ENCODE measurements at regions not wholly inside any gene's neighbourhood (a gene's known extent, or its start where the extent isn't known, plus 50 kb on each side); places are given as distances from the start of the nearest gene placed in this dataset.
A peak's percentile ranks its signal among the peaks of the same experiment; 100 is the strongest.

- H3K27me3 ChIP-seq (ENCODE audit: insufficient read depth, low read length, poor library complexity, severe bottlenecking), result no peaks in the 10 kb centered on the region
- CTCF ChIA-PET, result interaction anchor here (1.6 kb wide), 1 partner anchor 1537 kb away, joined by 4 read pairs; no protein-coding TSS in a partner anchor
- H3K27ac ChIP-seq (ENCODE audit: low read depth, low read length), result no peak overlapping the region
- no peaks in the 10 kb centered on the region for H3K36me3 Mint-ChIP-seq
- H3K9me3 Mint-ChIP-seq, result no peaks in the 10 kb centered on the region
- H3K4me3 Mint-ChIP-seq, result no peak overlapping the region
- peaks cover 3 to 52% of the 10 kb centered on the region in 2 donors for H3K27me3 Mint-ChIP-seq
- DNase-seq, result no peak
- no peaks in the 10 kb centered on the region for H3K36me3 ChIP-seq (ENCODE audit: insufficient read depth, low read length)
- peaks cover 0 to 7% (median 0%) of the 10 kb centered on the region in 3 donors for H3K4me1 Mint-ChIP-seq
- no peak overlapping the region for H3K27ac Mint-ChIP-seq
- no peaks in the 10 kb centered on the region for H3K9me3 ChIP-seq (ENCODE audit: low read length)
- no peaks in the 10 kb centered on the region for H3K4me1 ChIP-seq (ENCODE audit: insufficient read depth, low read length)
- POLR2A ChIA-PET, result no interaction called here
- H3K4me3 ChIP-seq (ENCODE audit: low read length), result no peak overlapping the region
Measured at GRCh38 chr19:30686826-30687566, 314.8 kb downstream of the ZNF536 start.

- no peaks in the 10 kb centered on the region for H3K27me3 ChIP-seq (ENCODE audit: insufficient read depth, low read length, poor library complexity, severe bottlenecking)
- ChIA-PET CTCF (interaction anchor here (1.6 kb wide), 1 partner anchor 1538 kb away, joined by 4 read pairs; no protein-coding TSS in a partner anchor), POLR2A (no interaction called here)
- Mint-ChIP-seq H3K27ac (no peak overlapping the region), H3K9me3 (no peaks in the 10 kb centered on the region), H3K27me3 (peaks cover 3 to 45% of the 10 kb centered on the region in 2 donors), H3K4me1 (no peaks in the 10 kb centered on the region), H3K4me3 (no peak overlapping the region), H3K36me3 (no peaks in the 10 kb centered on the region)
- no peaks in the 10 kb centered on the region for H3K9me3 ChIP-seq (ENCODE audit: low read length)
- H3K27ac ChIP-seq (ENCODE audit: low read depth, low read length), result no peak overlapping the region
- no peak for DNase-seq
- no peaks in the 10 kb centered on the region for H3K36me3 ChIP-seq (ENCODE audit: insufficient read depth, low read length)
- no peaks in the 10 kb centered on the region for H3K4me1 ChIP-seq (ENCODE audit: insufficient read depth, low read length)
- H3K4me3 ChIP-seq (ENCODE audit: low read length), result no peak overlapping the region
Measured at GRCh38 chr19:30686176-30686820, 314.1 kb downstream of the ZNF536 start.

GRCh38 chr19:30685426-30686000, 313.3 kb downstream of the ZNF536 start:
- no peak for DNase-seq
- no peaks in the 10 kb centered on the region for H3K27me3 ChIP-seq (ENCODE audit: insufficient read depth, low read length, poor library complexity, severe bottlenecking)
- ChIA-PET CTCF (no interaction called here), POLR2A (no interaction called here)
- H3K9me3 ChIP-seq (ENCODE audit: low read length), result no peaks in the 10 kb centered on the region
- no peaks in the 10 kb centered on the region for H3K36me3 ChIP-seq (ENCODE audit: insufficient read depth, low read length)
- H3K4me1 ChIP-seq (ENCODE audit: insufficient read depth, low read length), result no peaks in the 10 kb centered on the region
- H3K36me3 Mint-ChIP-seq, result no peaks in the 10 kb centered on the region
- no peaks in the 10 kb centered on the region for H3K9me3 Mint-ChIP-seq
- no peak overlapping the region for H3K4me3 ChIP-seq (ENCODE audit: low read length)
- no peak overlapping the region for H3K27ac Mint-ChIP-seq
- H3K27me3 Mint-ChIP-seq, result peaks cover 3 to 45% of the 10 kb centered on the region in 2 donors
- no peaks in the 10 kb centered on the region for H3K4me1 Mint-ChIP-seq
- H3K27ac ChIP-seq (ENCODE audit: low read depth, low read length), result no peak overlapping the region
- no peak overlapping the region for H3K4me3 Mint-ChIP-seq

GRCh38 chr19:30684613-30685012, 312.4 kb downstream of the ZNF536 start:
- Mint-ChIP-seq H3K36me3 (no peaks in the 10 kb centered on the region), H3K4me1 (no peaks in the 10 kb centered on the region), H3K4me3 (no peak overlapping the region), H3K9me3 (no peaks in the 10 kb centered on the region), H3K27me3 (peaks cover 3 to 42% of the 10 kb centered on the region in 2 donors), H3K27ac (no peak overlapping the region)
- H3K9me3 ChIP-seq (ENCODE audit: low read length), result no peaks in the 10 kb centered on the region
- POLR2A ChIA-PET, result no interaction called here
- no peaks in the 10 kb centered on the region for H3K36me3 ChIP-seq (ENCODE audit: insufficient read depth, low read length)
- H3K4me3 ChIP-seq (ENCODE audit: low read length), result no peak overlapping the region
- DNase-seq, result no peak
- H3K27me3 ChIP-seq (ENCODE audit: insufficient read depth, low read length, poor library complexity, severe bottlenecking), result no peaks in the 10 kb centered on the region
- H3K27ac ChIP-seq (ENCODE audit: low read depth, low read length), result no peak overlapping the region
- H3K4me1 ChIP-seq (ENCODE audit: insufficient read depth, low read length), result no peaks in the 10 kb centered on the region
- CTCF ChIA-PET, result no interaction called here

GRCh38 chr19:30682999-30683536, 310.9 kb downstream of the ZNF536 start:
- Histone ChIP-seq H3K9me3 (ENCODE audit: low read length) (no peaks in the 10 kb centered on the region), H3K36me3 (ENCODE audit: insufficient read depth, low read length) (no peaks in the 10 kb centered on the region), H3K4me3 (ENCODE audit: low read length) (no peak overlapping the region), H3K27me3 (ENCODE audit: insufficient read depth, low read length, poor library complexity, severe bottlenecking) (no peaks in the 10 kb centered on the region), H3K4me1 (ENCODE audit: insufficient read depth, low read length) (no peaks in the 10 kb centered on the region), H3K27ac (ENCODE audit: low read depth, low read length) (no peak overlapping the region)
- Mint-ChIP-seq H3K4me3 (no peak overlapping the region), H3K27me3 (peaks cover 3 to 41% of the 10 kb centered on the region in 2 donors), H3K4me1 (no peaks in the 10 kb centered on the region), H3K27ac (no peak overlapping the region), H3K36me3 (no peaks in the 10 kb centered on the region), H3K9me3 (no peaks in the 10 kb centered on the region)
- CTCF ChIA-PET, result interaction anchor here (0.8 to 3.3 kb wide), 7 partner anchors 11 to 1541 kb away, joined by 3 to 33 read pairs (median 3); no protein-coding TSS in a partner anchor
- POLR2A ChIA-PET, result no interaction called here
- DNase-seq, result peak in 4 of 5 donors; percentile 8 to 30 (median 14)

GRCh38 chr19:30682146-30682998, 310.2 kb downstream of the ZNF536 start:
- ChIA-PET CTCF (interaction anchor here (0.8 to 3.3 kb wide), 8 partner anchors 10 to 1541 kb away, joined by 3 to 33 read pairs (median 3); no protein-coding TSS in a partner anchor), POLR2A (no interaction called here)
- H3K27ac Mint-ChIP-seq, result no peak overlapping the region
- no peaks in the 10 kb centered on the region for H3K9me3 Mint-ChIP-seq
- H3K9me3 ChIP-seq (ENCODE audit: low read length), result no peaks in the 10 kb centered on the region
- H3K4me3 ChIP-seq (ENCODE audit: low read length), result no peak overlapping the region
- peaks cover 3 to 42% of the 10 kb centered on the region in 2 donors for H3K27me3 Mint-ChIP-seq
- H3K27me3 ChIP-seq (ENCODE audit: insufficient read depth, low read length, poor library complexity, severe bottlenecking), result no peaks in the 10 kb centered on the region
- H3K4me1 ChIP-seq (ENCODE audit: insufficient read depth, low read length), result no peaks in the 10 kb centered on the region
- H3K36me3 ChIP-seq (ENCODE audit: insufficient read depth, low read length), result no peaks in the 10 kb centered on the region
- H3K4me1 Mint-ChIP-seq, result no peaks in the 10 kb centered on the region
- no peak overlapping the region for H3K27ac ChIP-seq (ENCODE audit: low read depth, low read length)
- no peaks in the 10 kb centered on the region for H3K36me3 Mint-ChIP-seq
- DNase-seq, result no peak
- no peak overlapping the region for H3K4me3 Mint-ChIP-seq

- DNase-seq, result no peak
- H3K27me3 ChIP-seq (ENCODE audit: insufficient read depth, low read length, poor library complexity, severe bottlenecking), result no peaks in the 10 kb centered on the region
- no peaks in the 10 kb centered on the region for H3K4me1 Mint-ChIP-seq
- no peak overlapping the region for H3K27ac Mint-ChIP-seq
- H3K9me3 ChIP-seq (ENCODE audit: low read length), result no peaks in the 10 kb centered on the region
- no peak overlapping the region for H3K27ac ChIP-seq (ENCODE audit: low read depth, low read length)
- H3K36me3 ChIP-seq (ENCODE audit: insufficient read depth, low read length), result no peaks in the 10 kb centered on the region
- ChIA-PET CTCF (interaction anchor here (1.4 to 3.3 kb wide), 3 partner anchors 15 to 1542 kb away, joined by 3 to 33 read pairs (median 8); no protein-coding TSS in a partner anchor), POLR2A (no interaction called here)
- no peaks in the 10 kb centered on the region for H3K36me3 Mint-ChIP-seq
- H3K4me3 Mint-ChIP-seq, result no peak overlapping the region
- H3K9me3 Mint-ChIP-seq, result no peaks in the 10 kb centered on the region
- H3K4me1 ChIP-seq (ENCODE audit: insufficient read depth, low read length), result no peaks in the 10 kb centered on the region
- H3K27me3 Mint-ChIP-seq, result peaks cover 3 to 34% of the 10 kb centered on the region in 2 donors
- no peak overlapping the region for H3K4me3 ChIP-seq (ENCODE audit: low read length)
Measured at GRCh38 chr19:30681162-30682100, 309.2 kb downstream of the ZNF536 start.

All from CD8-positive, alpha-beta memory T cell (primary cell).